Keratinocyte (primary cell): ENCODE measurements at regions not wholly inside any gene's neighbourhood (a gene's known extent, or its start where the extent isn't known, plus 50 kb on each side); places are given as distances from the start of the nearest gene placed in this dataset.

Experiments used
- DNase-seq: peaks from one replicate; pipeline ENCODE4 v3.0.0-alpha.2; 2011; ENCODE audit warnings: low read depth, missing footprints, low spot score
- FAIRE-seq: peaks from 2 replicates; lab custom pipeline; 2011; peaks lifted over from hg19 to GRCh38; lab: Jason Lieb, UNC
- H2AFZ ChIP-seq: 2 replicates; pipeline ENCODE4 v1.6.0; 2012; ENCODE audit warnings: low read length, control low read depth, inconsistent platforms; ENCODE audit not compliant: control insufficient read depth
- H3K27ac ChIP-seq: 2 replicates; pipeline ENCODE4 v1.5.1; 2011; ENCODE audit warnings: low read length; ENCODE audit not compliant: control insufficient read depth, insufficient read depth
- H3K27me3 ChIP-seq: 3 replicates; pipeline ENCODE4 v1.6.0; 2011; ENCODE audit warnings: low read length; ENCODE audit not compliant: control insufficient read depth, insufficient read depth; ENCODE audit errors: extremely low read depth
- H3K36me3 ChIP-seq, 2 experiments: 2 replicates in 1 of 2; 3 replicates in 1 of 2; pipeline ENCODE4 v1.5.1; 2011; ENCODE audit warnings: low read length in 2 of 2, mild to moderate bottlenecking in 1 of 2; ENCODE audit not compliant: control insufficient read depth in 2 of 2, insufficient read depth in 2 of 2; ENCODE audit errors: extremely low read depth in 1 of 2
- H3K4me1 ChIP-seq: 3 replicates; pipeline ENCODE4 v1.5.1; 2011; ENCODE audit warnings: low read length; ENCODE audit not compliant: control insufficient read depth, insufficient read depth; ENCODE audit errors: extremely low read depth
- H3K4me2 ChIP-seq: 3 replicates; pipeline ENCODE4 v1.6.0; 2011; ENCODE audit warnings: low read depth, low read length; ENCODE audit not compliant: control insufficient read depth, insufficient read depth; ENCODE audit errors: extremely low read depth
- H3K4me3 ChIP-seq, 3 experiments: fragments of 200-600 bp in 1 of 3; sonication (generic) in 1 of 3; 2 replicates in 2 of 3; 3 replicates in 1 of 3; pipeline ENCODE4 v1.5.1; 2011 to 2016; ENCODE audit warnings: low read length in 3 of 3, mild to moderate bottlenecking in 3 of 3, control low read depth in 2 of 3, inconsistent platforms in 1 of 3, low read depth in 1 of 3, mixed read lengths in 1 of 3, mixed run types in 1 of 3, moderate library complexity in 1 of 3; ENCODE audit not compliant: control insufficient read depth in 2 of 3, insufficient read depth in 2 of 3; ENCODE audit errors: extremely low read depth in 1 of 3
- H3K79me2 ChIP-seq: 2 replicates; pipeline ENCODE4 v1.6.0; 2012; ENCODE audit warnings: low read length; ENCODE audit not compliant: control insufficient read depth, insufficient read depth
- H3K9ac ChIP-seq: 3 replicates; pipeline ENCODE4 v1.6.0; 2011; ENCODE audit warnings: low read length; ENCODE audit not compliant: control insufficient read depth, insufficient read depth; ENCODE audit errors: extremely low read depth
- H3K9me1 ChIP-seq: 3 replicates; pipeline ENCODE4 v1.6.0; 2011; ENCODE audit warnings: low read length; ENCODE audit not compliant: control insufficient read depth, insufficient read depth; ENCODE audit errors: extremely low read depth
- H3K9me3 ChIP-seq: 2 replicates; pipeline ENCODE4 v1.5.1; 2012; ENCODE audit warnings: low read depth, low read length; ENCODE audit not compliant: control insufficient read depth
- H4K20me1 ChIP-seq: 3 replicates; pipeline ENCODE4 v1.6.0; 2011; ENCODE audit warnings: low read length; ENCODE audit not compliant: control insufficient read depth, insufficient read depth; ENCODE audit errors: extremely low read depth
- EZH2 ChIP-seq: IDR thresholded peaks from one replicate; pipeline ENCODE4 v1.6.1; 2012; ENCODE audit warnings: inconsistent platforms, mild to moderate bottlenecking, low read length, moderate library complexity
- dilution Hi-C: fragments of 300-500 bp; cut with MboI; formaldehyde crosslinking; loops from one replicate; pipeline ENCODE4 v1.7.0; 2020; ENCODE audit warnings: low sequenced_read_pairs; ENCODE audit not compliant: extremely low pct_ligation_motif_present
- TF ChIP-seq, protein P1 (sequence below), 3 experiments: IDR thresholded peaks in 1 of 3; conservative IDR thresholded peaks in 1 of 3; optimal IDR thresholded peaks in 1 of 3; 2 replicates in 2 of 3; 3 replicates in 1 of 3; pipeline versions ENCODE3 to v1.5.1; 2011; ENCODE audit warnings: low read length in 3 of 3, mild to moderate bottlenecking in 3 of 3, moderate library complexity in 2 of 3, control low read depth in 1 of 3, inconsistent platforms in 1 of 3; ENCODE audit not compliant: insufficient read depth in 2 of 3; ENCODE audit errors: extremely low read depth in 1 of 3

GRCh38 chr6:1491591-1492319 is 102.4 kb downstream of the FOXF2 start:
- Histone ChIP-seq H3K9ac (no peak overlapping the region), H3K4me3 (no peak overlapping the region), H3K79me2 (no peaks in the 10 kb centered on the region), H3K27ac (no peak overlapping the region), H3K27me3 (no peaks in the 10 kb centered on the region), H3K4me2 (no peak overlapping the region), H3K4me1 (no peaks in the 10 kb centered on the region), H4K20me1 (no peaks in the 10 kb centered on the region), H3K9me3 (peaks cover 5% of the 10 kb centered on the region), H3K9me1 (no peaks in the 10 kb centered on the region), H3K36me3 (no peaks in the 10 kb centered on the region), H2AFZ (no peak overlapping the region)
- dilution Hi-C loops = no loop called here
- TF ChIP-seq EZH2 = no peak
- TF ChIP-seq, protein P1, sequence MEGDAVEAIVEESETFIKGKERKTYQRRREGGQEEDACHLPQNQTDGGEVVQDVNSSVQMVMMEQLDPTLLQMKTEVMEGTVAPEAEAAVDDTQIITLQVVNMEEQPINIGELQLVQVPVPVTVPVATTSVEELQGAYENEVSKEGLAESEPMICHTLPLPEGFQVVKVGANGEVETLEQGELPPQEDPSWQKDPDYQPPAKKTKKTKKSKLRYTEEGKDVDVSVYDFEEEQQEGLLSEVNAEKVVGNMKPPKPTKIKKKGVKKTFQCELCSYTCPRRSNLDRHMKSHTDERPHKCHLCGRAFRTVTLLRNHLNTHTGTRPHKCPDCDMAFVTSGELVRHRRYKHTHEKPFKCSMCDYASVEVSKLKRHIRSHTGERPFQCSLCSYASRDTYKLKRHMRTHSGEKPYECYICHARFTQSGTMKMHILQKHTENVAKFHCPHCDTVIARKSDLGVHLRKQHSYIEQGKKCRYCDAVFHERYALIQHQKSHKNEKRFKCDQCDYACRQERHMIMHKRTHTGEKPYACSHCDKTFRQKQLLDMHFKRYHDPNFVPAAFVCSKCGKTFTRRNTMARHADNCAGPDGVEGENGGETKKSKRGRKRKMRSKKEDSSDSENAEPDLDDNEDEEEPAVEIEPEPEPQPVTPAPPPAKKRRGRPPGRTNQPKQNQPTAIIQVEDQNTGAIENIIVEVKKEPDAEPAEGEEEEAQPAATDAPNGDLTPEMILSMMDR (optimal IDR thresholded peaks at IDR 0.05 in 1 of 3, IDR thresholded peaks at IDR 0.05 in 1 of 3, conservative IDR thresholded peaks at IDR 0.05 in 1 of 3; ENCODE audit: extremely low read depth in 1 of 3, insufficient read depth in 2 of 3, low read length in 3 of 3) = no peak
- DNase-seq = no peak
- no peak for FAIRE-seq

DNA sequence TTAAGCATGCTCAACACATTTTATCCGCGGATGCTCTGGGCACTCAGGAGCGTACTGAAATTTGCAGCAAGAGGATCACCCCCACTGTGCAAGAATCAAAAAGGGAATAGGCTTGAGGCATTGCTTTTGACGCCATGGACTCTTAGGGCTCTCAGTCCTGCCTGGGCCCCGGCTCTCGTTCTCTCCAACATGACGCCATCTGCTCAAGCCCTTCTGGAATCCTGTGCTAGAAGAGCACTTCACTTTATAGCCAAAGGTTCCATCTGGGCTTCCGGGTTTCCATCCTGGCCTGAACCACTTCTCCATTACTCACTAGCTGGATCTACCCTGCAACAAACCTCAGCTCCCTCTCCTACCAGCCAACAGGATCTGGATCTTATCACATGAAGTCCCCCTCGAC is 105.3 kb downstream of the FOXF2 start:
- H3K9ac ChIP-seq = no peak overlapping the region
- peaks cover 5% of the 10 kb centered on the region for H3K9me3 ChIP-seq
- H2AFZ ChIP-seq = no peak overlapping the region
- H3K4me2 ChIP-seq = no peak overlapping the region
- H3K36me3 ChIP-seq = no peaks in the 10 kb centered on the region
- dilution Hi-C loops = no loop called here
- no peaks in the 10 kb centered on the region for H3K79me2 ChIP-seq
- DNase-seq (no peak), FAIRE-seq (no peak)
- H3K4me1 ChIP-seq = no peaks in the 10 kb centered on the region
- H3K4me3 ChIP-seq = no peak overlapping the region
- H3K9me1 ChIP-seq = no peaks in the 10 kb centered on the region
- H3K27ac ChIP-seq = no peak overlapping the region
- TF ChIP-seq, protein P1 (optimal IDR thresholded peaks at IDR 0.05 in 1 of 3, IDR thresholded peaks at IDR 0.05 in 1 of 3, conservative IDR thresholded peaks at IDR 0.05 in 1 of 3; ENCODE audit: extremely low read depth in 1 of 3, insufficient read depth in 2 of 3, low read length in 3 of 3) = no peak
- no peak for TF ChIP-seq EZH2
- no peaks in the 10 kb centered on the region for H3K27me3 ChIP-seq
- H4K20me1 ChIP-seq = no peaks in the 10 kb centered on the region
